A549 (cell line): ENCODE measurements at regions not wholly inside any gene's neighbourhood (a gene's known extent, or its start where the extent isn't known, plus 50 kb on each side); places are given as distances from the start of the nearest gene placed in this dataset.

Source experiments
- ATAC-seq, 2 experiments: fragments of 200-7000 bp in 1 of 2; fragments of >200 bp in 1 of 2; cut with Nextera tagmentation in 1 of 2; cut with Tn5 transposase in 1 of 2; 3 replicates each; pipeline versions ENCODE4 v1.8.0 to v1.9.1; 2018 to 2020; ENCODE audit warnings: mild to moderate bottlenecking in 1 of 2, moderate library complexity in 1 of 2
- CTCF ChIA-PET: fragments of 300-600 bp; sonication (Branson Sonifier 250); formaldehyde crosslinking; extraction: SDS; loops from one replicate; lab custom pipeline; 2021; ENCODE audit warnings: antibody characterized with exemption, inconsistent platforms; lab: Yijun Ruan, JAX
- POLR2A ChIA-PET: fragments of 350-600 bp; formaldehyde crosslinking; extraction: SDS; loops from one replicate; lab custom pipeline; 2021; ENCODE audit warnings: antibody characterized with exemption, inconsistent platforms; lab: Yijun Ruan, JAX
- DNase-seq, 2 experiments: peaks; one replicate each; pipeline versions ENCODE4 v3.0.0 to v3.0.0-alpha.2; 2011 to 2016; ENCODE audit warnings: low read depth in 1 of 2, low spot score in 1 of 2
- FAIRE-seq: peaks from 2 replicates; lab custom pipeline; 2011; peaks lifted over from hg19 to GRCh38; lab: Jason Lieb, UNC
- H3K27ac ChIP-seq, 2 experiments: fragments of >200 bp; sonication (Bioruptor Twin); formaldehyde crosslinking; 3 replicates each; pipeline ENCODE4 v1.5.1; 2016 to 2017
- H3K4me1 ChIP-seq: fragments of >200 bp; sonication (Bioruptor Twin); formaldehyde crosslinking; 3 replicates; pipeline ENCODE4 v1.6.1; 2016
- H3K4me2 ChIP-seq: fragments of >200 bp; sonication (Bioruptor Twin); formaldehyde crosslinking; 3 replicates; pipeline ENCODE4 v1.6.1; 2016
- H3K4me3 ChIP-seq: fragments of >200 bp; sonication (Bioruptor Twin); formaldehyde crosslinking; 3 replicates; pipeline ENCODE4 v1.5.1; 2016
- H3K9me3 ChIP-seq: fragments of >200 bp; sonication (Bioruptor Twin); formaldehyde crosslinking; 3 replicates; pipeline ENCODE4 v1.6.1; 2016
- CBX2 ChIP-seq: fragments of 200-600 bp; sonication (generic); IDR thresholded peaks from 2 replicates; pipeline ENCODE4 v1.6.1; 2016; ENCODE audit warnings: low read depth, mild to moderate bottlenecking, borderline replicate concordance
- CEBPB ChIP-seq, 2 experiments: fragments of >200 bp in 1 of 2; sonication (Bioruptor Twin) in 1 of 2; formaldehyde crosslinking in 1 of 2; IDR thresholded peaks; 2 replicates each; pipeline ENCODE4 v1.6.1; 2012 to 2016
- EHMT2 ChIP-seq: fragments of 200-600 bp; sonication (generic); IDR thresholded peaks from 2 replicates; pipeline ENCODE4 v1.6.1; 2016; ENCODE audit warnings: antibody characterized with exemption, low read depth, mild to moderate bottlenecking, moderate library complexity
- ESRRA ChIP-seq: fragments of 150-350 bp; IDR thresholded peaks from 2 replicates; pipeline ENCODE4 v1.6.1; 2014; ENCODE audit warnings: mild to moderate bottlenecking, low read length, borderline replicate concordance
- FOSL2 ChIP-seq, 2 experiments: fragments of 450-650 bp in 1 of 2; fragments of >200 bp in 1 of 2; sonication (Bioruptor Twin) in 1 of 2; formaldehyde crosslinking; IDR thresholded peaks; 2 replicates each; pipeline versions ENCODE4 v1.5.0 to v1.6.1; 2016 to 2020; ENCODE audit warnings: mild to moderate bottlenecking in 1 of 2, moderate library complexity in 1 of 2
- FOXS1 ChIP-seq: fragments of 250-450 bp; sonication (Bioruptor Pico); IDR thresholded peaks from 2 replicates; pipeline ENCODE4 v1.5.0; 2020; ENCODE audit warnings: mild to moderate bottlenecking, moderate library complexity
- GATA3 ChIP-seq: IDR thresholded peaks from 2 replicates; pipeline ENCODE4 v1.6.1; 2012; ENCODE audit warnings: borderline replicate concordance
- HMGXB4 ChIP-seq: fragments of 250-450 bp; sonication (Bioruptor Pico); IDR thresholded peaks from 2 replicates; pipeline ENCODE4 v1.5.0; 2021; ENCODE audit warnings: mild to moderate bottlenecking, moderate library complexity, borderline replicate concordance
- JUNB ChIP-seq: fragments of >200 bp; sonication (Bioruptor Twin); formaldehyde crosslinking; IDR thresholded peaks from 2 replicates; pipeline ENCODE4 v1.6.1; 2016
- KDM5A ChIP-seq: fragments of 200-600 bp; sonication (generic); IDR thresholded peaks from 2 replicates; pipeline ENCODE4 v1.6.1; 2016; ENCODE audit warnings: antibody characterized with exemption, mild to moderate bottlenecking
- MAFK ChIP-seq: fragments of 450-650 bp; IDR thresholded peaks from 2 replicates; pipeline ENCODE4 v1.6.1; 2014; ENCODE audit not compliant: partially characterized antibody
- NFE2L2 ChIP-seq: fragments of 150-350 bp; conservative IDR thresholded peaks from 2 replicates; pipeline ENCODE4 v1.6.1; 2014; ENCODE audit warnings: low read length
- NR3C1 ChIP-seq: fragments of >200 bp; sonication (Bioruptor Twin); formaldehyde crosslinking; IDR thresholded peaks from 3 replicates; pipeline ENCODE4 v1.6.1; 2017
- POLR2AphosphoS2 ChIP-seq: conservative IDR thresholded peaks from 2 replicates; pipeline ENCODE4 v1.6.1; 2012; ENCODE audit warnings: low read length, improper control_type of control experiment, inconsistent platforms
- RFX5 ChIP-seq: fragments of 450-650 bp; IDR thresholded peaks from 2 replicates; pipeline ENCODE4 v1.7.1; 2014; ENCODE audit warnings: antibody characterized with exemption, mild to moderate bottlenecking, moderate library complexity
- TP53 ChIP-seq: fragments of 250-450 bp; sonication (Bioruptor Pico); IDR thresholded peaks from 2 replicates; pipeline ENCODE4 v1.5.0; 2021; ENCODE audit warnings: mild to moderate bottlenecking, moderate library complexity
- WGBS: methylation state at CpG from one replicate; pipeline ENCODE4 v1.1.6; 2017; ENCODE audit errors: missing lambda C conversion rate; 5-methylcytosine and 5-hydroxymethylcytosine counted together
- TF ChIP-seq, protein P1 (sequence below): IDR thresholded peaks from 2 replicates; pipeline ENCODE4 v1.6.1; 2012

DNA sequence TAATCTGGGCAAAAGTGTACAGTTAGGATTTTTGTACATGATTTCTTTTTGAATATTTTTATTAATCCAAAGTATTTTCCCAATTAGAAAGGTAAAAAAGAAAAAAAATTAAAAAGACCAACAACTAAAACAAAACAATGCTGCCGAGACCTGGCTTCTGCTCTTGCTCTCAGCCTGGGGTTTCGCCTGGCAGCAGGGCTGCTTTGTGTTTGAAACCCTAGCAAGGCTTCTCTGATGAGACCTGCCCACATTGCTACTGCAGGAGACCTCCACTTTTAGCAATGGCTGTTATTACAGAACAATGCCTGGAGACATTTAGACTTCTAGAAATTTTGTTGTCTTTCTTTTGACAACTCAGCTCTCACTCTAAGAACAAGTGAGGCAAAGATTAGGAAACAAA is 1153.0 kb upstream of the TMEM132C start (continued):
- TF ChIP-seq TP53 (CRISPR knock-in tag) (no peak), JUNB (no peak), CEBPB (IDR thresholded peaks at IDR 0.05) (no peak)

DNA sequence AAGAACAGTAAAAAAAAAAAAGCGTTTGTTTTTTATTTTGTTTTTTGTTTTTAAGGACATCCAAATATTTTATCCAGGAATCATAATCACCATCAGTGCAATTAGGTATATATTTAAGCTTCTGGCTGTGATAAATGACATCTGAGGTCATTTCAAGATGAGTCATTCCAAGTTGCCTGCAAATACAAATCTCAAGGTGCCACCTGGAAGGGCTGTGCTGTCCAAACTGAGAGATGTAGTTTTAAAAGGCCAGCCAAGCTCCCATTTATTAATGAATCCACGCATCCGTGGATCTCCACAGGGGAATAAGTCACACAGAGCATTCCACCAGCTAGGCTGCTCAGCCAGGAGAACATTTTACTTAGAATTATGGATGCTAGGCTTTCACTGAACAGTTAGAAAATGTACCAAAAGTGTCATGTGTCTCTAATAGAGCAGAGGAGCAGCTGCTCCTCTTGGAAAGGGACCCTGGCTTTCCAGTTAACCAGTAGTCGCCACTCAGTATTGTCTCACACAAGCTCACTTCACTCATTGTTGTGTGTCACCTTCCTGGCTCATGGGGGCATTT is 1151.4 kb upstream of the TMEM132C start:
- DNase-seq (no peak), FAIRE-seq (no peak), ATAC-seq (no peak)
- no peaks in the 10 kb centered on the region for H3K4me1 ChIP-seq
- no peak overlapping the region for H3K27ac ChIP-seq
- no peak overlapping the region for H3K4me3 ChIP-seq
- no peaks in the 10 kb centered on the region for H3K9me3 ChIP-seq
- CTCF ChIA-PET = no interaction called here
- POLR2A ChIA-PET = no interaction called here
- 62% methylated on average over 4 of the region's 4 CpGs for WGBS
- no peak overlapping the region for H3K4me2 ChIP-seq
- TF ChIP-seq ESRRA (no peak), FOSL2 (IDR thresholded peaks at IDR 0.05) (0 out of 2 replicates have a peak, but pooled peaks have one; percentile 7), FOSL2 (CRISPR knock-in tag; IDR thresholded peaks at IDR 0.05) (no peak)

DNA sequence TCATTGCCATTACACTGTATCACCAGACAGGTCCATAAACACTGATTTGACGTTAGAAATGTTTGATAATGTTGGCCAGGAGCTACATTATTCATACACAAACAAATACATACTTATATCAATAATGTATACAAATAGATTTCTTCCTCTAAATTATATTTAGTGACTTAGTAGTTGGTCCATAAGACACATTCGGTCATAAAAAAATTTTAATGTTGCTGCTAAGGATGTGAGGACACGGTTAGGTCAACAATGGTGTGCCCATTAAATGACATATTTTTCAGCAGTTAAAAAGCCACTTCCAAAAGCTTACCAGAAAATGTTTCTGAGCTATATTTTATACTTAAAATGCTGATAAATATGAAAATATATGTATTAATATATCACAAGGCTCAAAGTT is 1148.7 kb upstream of the TMEM132C start:
- H3K4me3 ChIP-seq = no peak overlapping the region
- no peak overlapping the region for H3K4me2 ChIP-seq
- ATAC-seq = no peak
- CTCF ChIA-PET = interaction anchor here (1.1 to 3.0 kb wide), 2 partner anchors 10 to 263 kb away, joined by 3 to 14 read pairs; no protein-coding TSS in a partner anchor
- no peaks in the 10 kb centered on the region for H3K4me1 ChIP-seq
- no peak for DNase-seq
- POLR2A ChIA-PET = no interaction called here
- FAIRE-seq = no peak
- H3K27ac ChIP-seq = no peak overlapping the region
- TF ChIP-seq CBX2 (no peak), HMGXB4 (no peak), NFE2L2 (no peak), RFX5 (no peak)
- TF ChIP-seq, all 56 proteins: peak for 0
- H3K9me3 ChIP-seq = no peaks in the 10 kb centered on the region
- 70% methylated on average over 3 of the region's 3 CpGs for WGBS

DNA sequence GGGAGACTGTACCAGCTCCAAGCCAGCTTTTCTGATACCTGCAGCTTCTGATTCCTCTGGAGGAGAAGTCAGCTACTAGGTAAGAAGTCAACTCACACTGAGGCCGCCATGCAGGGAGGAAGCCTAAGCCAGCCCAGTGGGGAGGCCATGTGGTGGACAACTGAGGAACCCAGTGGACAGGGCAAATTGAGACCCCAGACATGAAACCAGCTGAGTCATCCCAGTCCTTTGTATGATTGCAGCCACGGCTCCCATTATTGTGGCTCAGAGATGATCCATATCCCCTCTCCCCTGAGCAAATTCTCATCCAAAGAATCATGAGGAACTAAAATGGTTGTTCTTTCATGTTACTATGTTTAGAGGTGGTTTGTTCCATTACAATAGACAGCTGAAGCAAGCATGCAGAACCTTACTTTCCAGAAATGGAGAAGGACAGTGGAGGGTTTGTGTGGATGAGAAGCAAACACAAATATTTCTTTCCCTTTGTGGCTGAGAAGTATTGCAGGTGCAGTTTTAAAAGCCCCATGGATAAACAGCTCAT is 1147.3 kb upstream of the TMEM132C start:
- no peaks in the 10 kb centered on the region for H3K4me1 ChIP-seq
- WGBS = 88% methylated on average over 2 of the region's 2 CpGs
- no peak overlapping the region for H3K4me2 ChIP-seq
- peak; percentile 33 for TF ChIP-seq MAFK
- no peak for TF ChIP-seq KDM5A
- DNase-seq = no peak
- H3K4me3 ChIP-seq = no peak overlapping the region
- ChIA-PET POLR2A (no interaction called here), CTCF (interaction anchor here (0.9 to 3.0 kb wide), 2 partner anchors 11 to 14 kb away, joined by 3 to 14 read pairs; no protein-coding TSS in a partner anchor)
- peak overlapping the region in 1 of 2 experiments; percentile 44; a peak in 1 of 6 replicates for H3K27ac ChIP-seq
- ATAC-seq = no peak
- no peak for FAIRE-seq
- H3K9me3 ChIP-seq = no peaks in the 10 kb centered on the region

- WGBS = 86% methylated on average over 3 of the region's 3 CpGs
- ChIA-PET CTCF (interaction anchor here (2.7 kb wide), 1 partner anchor 12 kb away, joined by 15 read pairs; no protein-coding TSS in a partner anchor), POLR2A (no interaction called here)
- H3K4me1 ChIP-seq = peaks cover 8% of the 10 kb centered on the region
- no peak for TF ChIP-seq JUNB
- ATAC-seq (no peak), DNase-seq (no peak), FAIRE-seq (no peak)
- H3K9me3 ChIP-seq = no peaks in the 10 kb centered on the region
- no peak overlapping the region for H3K4me2 ChIP-seq
- H3K27ac ChIP-seq = no peak overlapping the region
- no peak overlapping the region for H3K4me3 ChIP-seq
Observed at GRCh38 chr12:127120851-127121250, 1146.1 kb upstream of the TMEM132C start.

DNA sequence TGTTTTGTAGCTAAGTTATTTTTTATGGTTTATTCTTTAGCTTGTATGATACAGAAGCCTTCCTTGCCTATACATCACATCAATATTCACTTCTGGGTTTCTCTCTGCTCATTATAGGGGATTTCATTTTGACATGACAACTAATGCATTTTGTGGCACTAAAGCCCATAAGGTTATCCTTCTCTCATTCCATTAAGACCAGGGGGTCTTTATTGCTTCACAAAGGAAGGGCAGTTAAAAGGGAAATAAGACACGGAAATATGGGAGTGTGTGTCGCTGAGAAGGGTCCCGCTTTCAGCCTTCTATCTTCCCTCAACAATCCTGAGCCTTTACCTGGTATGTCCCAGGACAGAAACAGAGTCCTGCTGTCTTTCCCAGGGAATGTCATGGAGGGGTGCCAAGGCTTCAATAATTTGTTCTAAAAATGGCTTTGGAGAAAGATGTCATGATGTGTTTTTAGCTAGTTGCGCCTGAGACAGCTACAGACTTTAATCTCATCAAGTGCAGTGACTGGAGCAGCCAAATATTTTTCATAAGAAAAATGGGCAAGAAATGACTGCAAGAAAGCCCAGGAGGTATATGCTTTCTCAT is 1145.4 kb upstream of the TMEM132C start:
- H3K4me3 ChIP-seq = no peak overlapping the region
- no peak overlapping the region; a peak in 1 of 6 replicates for H3K27ac ChIP-seq
- H3K4me1 ChIP-seq = peaks cover 15% of the 10 kb centered on the region
- no peak for DNase-seq
- no peaks in the 10 kb centered on the region for H3K9me3 ChIP-seq
- ATAC-seq = no peak
- POLR2A ChIA-PET = no interaction called here
- WGBS = 87% methylated on average over 4 of the region's 4 CpGs
- H3K4me2 ChIP-seq = no peak overlapping the region
- TF ChIP-seq, protein P1, sequence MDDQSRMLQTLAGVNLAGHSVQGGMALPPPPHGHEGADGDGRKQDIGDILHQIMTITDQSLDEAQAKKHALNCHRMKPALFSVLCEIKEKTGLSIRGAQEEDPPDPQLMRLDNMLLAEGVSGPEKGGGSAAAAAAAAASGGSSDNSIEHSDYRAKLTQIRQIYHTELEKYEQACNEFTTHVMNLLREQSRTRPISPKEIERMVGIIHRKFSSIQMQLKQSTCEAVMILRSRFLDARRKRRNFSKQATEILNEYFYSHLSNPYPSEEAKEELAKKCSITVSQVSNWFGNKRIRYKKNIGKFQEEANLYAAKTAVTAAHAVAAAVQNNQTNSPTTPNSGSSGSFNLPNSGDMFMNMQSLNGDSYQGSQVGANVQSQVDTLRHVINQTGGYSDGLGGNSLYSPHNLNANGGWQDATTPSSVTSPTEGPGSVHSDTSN = no peak
- TF ChIP-seq EHMT2 = no peak
- no peak for TF ChIP-seq FOXS1 (CRISPR knock-in tag)
- TF ChIP-seq POLR2AphosphoS2 = no peak
- no peak for TF ChIP-seq NR3C1
- no peak for TF ChIP-seq GATA3
- no peak for TF ChIP-seq RFX5
- no peak for FAIRE-seq
- CTCF ChIA-PET = interaction anchor here (0.7 to 2.7 kb wide), 2 partner anchors 13 to 260 kb away, joined by 3 to 15 read pairs; no protein-coding TSS in a partner anchor
